ENCODE measurements at regions not wholly inside any gene's neighbourhood (a gene's known extent, or its start where the extent isn't known, plus 50 kb on each side); places are given as distances from the start of the nearest gene placed in this dataset.
"Not testable (repeated sequence)": the region's sequence is repeated elsewhere in the genome, so short reads cannot be mapped to it uniquely, and the experiment has no call there.

- no peak overlapping the region for H3K27ac Mint-ChIP-seq
- H3K9me3 Mint-ChIP-seq, result peaks cover 32% of the 10 kb centered on the region
- H3K27me3 Mint-ChIP-seq, result no peaks in the 10 kb centered on the region
- intact Hi-C loops (cut with micrococcal nuclease), result no loop called here
- H3K4me1 Mint-ChIP-seq (ENCODE audit: low read depth), result no peaks in the 10 kb centered on the region
- no peak overlapping the region for H3K4me3 Mint-ChIP-seq
- no peaks in the 10 kb centered on the region for H3K36me3 Mint-ChIP-seq (ENCODE audit: low read depth)
Measured at GRCh38 chr7:119640861-119641260, 632.1 kb upstream of the KCND2 start.

GRCh38 chr7:119643558-119643957 is 629.4 kb upstream of the KCND2 start:
- no peaks in the 10 kb centered on the region for H3K27me3 Mint-ChIP-seq
- H3K4me1 Mint-ChIP-seq (ENCODE audit: low read depth), result no peaks in the 10 kb centered on the region
- intact Hi-C loops (cut with micrococcal nuclease), result no loop called here
- no peak overlapping the region for H3K4me3 Mint-ChIP-seq
- H3K9me3 Mint-ChIP-seq, result peaks cover 34% of the 10 kb centered on the region
- no peak overlapping the region for H3K27ac Mint-ChIP-seq
- no peaks in the 10 kb centered on the region for H3K36me3 Mint-ChIP-seq (ENCODE audit: low read depth)

- no peak overlapping the region for H3K27ac Mint-ChIP-seq
- H3K36me3 Mint-ChIP-seq (ENCODE audit: low read depth), result no peaks in the 10 kb centered on the region
- H3K27me3 Mint-ChIP-seq, result no peaks in the 10 kb centered on the region
- intact Hi-C loops (cut with micrococcal nuclease), result no loop called here
- no peaks in the 10 kb centered on the region for H3K4me1 Mint-ChIP-seq (ENCODE audit: low read depth)
- peaks cover 28% of the 10 kb centered on the region for H3K9me3 Mint-ChIP-seq
- no peak overlapping the region for H3K4me3 Mint-ChIP-seq
Measured at GRCh38 chr7:119647286-119647685, 625.7 kb upstream of the KCND2 start.

- H3K27me3 Mint-ChIP-seq; H3K4me3 Mint-ChIP-seq; intact Hi-C loops (cut with micrococcal nuclease); H3K4me1 Mint-ChIP-seq (ENCODE audit: low read depth); H3K36me3 Mint-ChIP-seq (ENCODE audit: low read depth); H3K27ac Mint-ChIP-seq: not testable (repeated sequence)
- peaks cover 21% of the 10 kb centered on the region for H3K9me3 Mint-ChIP-seq
Measured at GRCh38 chr7:119648752-119649151, 624.2 kb upstream of the KCND2 start.

- Mint-ChIP-seq H3K27ac (no peak overlapping the region), H3K9me3 (peaks cover 13% of the 10 kb centered on the region), H3K4me1 (ENCODE audit: low read depth) (no peaks in the 10 kb centered on the region), H3K27me3 (no peaks in the 10 kb centered on the region), H3K4me3 (no peak overlapping the region), H3K36me3 (ENCODE audit: low read depth) (no peaks in the 10 kb centered on the region)
- intact Hi-C loops (cut with micrococcal nuclease), result no loop called here
Measured at GRCh38 chr7:119660080-119660479, 612.9 kb upstream of the KCND2 start.

GRCh38 chr7:119664601-119665000 is 608.4 kb upstream of the KCND2 start:
- H3K4me1 Mint-ChIP-seq (ENCODE audit: low read depth), result no peaks in the 10 kb centered on the region
- no peaks in the 10 kb centered on the region for H3K36me3 Mint-ChIP-seq (ENCODE audit: low read depth)
- H3K4me3 Mint-ChIP-seq, result no peak overlapping the region
- intact Hi-C loops (cut with micrococcal nuclease), result no loop called here
- H3K9me3 Mint-ChIP-seq, result peaks cover 13% of the 10 kb centered on the region
- no peaks in the 10 kb centered on the region for H3K27me3 Mint-ChIP-seq
- H3K27ac Mint-ChIP-seq, result no peak overlapping the region

GRCh38 chr7:119665796-119666195 is 607.2 kb upstream of the KCND2 start:
- no peaks in the 10 kb centered on the region for H3K4me1 Mint-ChIP-seq (ENCODE audit: low read depth)
- intact Hi-C loops (cut with micrococcal nuclease), result no loop called here
- H3K27me3 Mint-ChIP-seq, result no peaks in the 10 kb centered on the region
- H3K9me3 Mint-ChIP-seq, result peaks cover 13% of the 10 kb centered on the region
- no peaks in the 10 kb centered on the region for H3K36me3 Mint-ChIP-seq (ENCODE audit: low read depth)
- no peak overlapping the region for H3K4me3 Mint-ChIP-seq
- no peak overlapping the region for H3K27ac Mint-ChIP-seq

GRCh38 chr7:119681336-119681735 is 591.6 kb upstream of the KCND2 start:
- Mint-ChIP-seq H3K27me3 (no peaks in the 10 kb centered on the region), H3K4me1 (ENCODE audit: low read depth) (no peaks in the 10 kb centered on the region), H3K27ac (no peak overlapping the region), H3K4me3 (no peak overlapping the region), H3K9me3 (no peaks in the 10 kb centered on the region), H3K36me3 (ENCODE audit: low read depth) (no peaks in the 10 kb centered on the region)
- intact Hi-C loops (cut with micrococcal nuclease), result no loop called here

GRCh38 chr7:119684763-119685162 is 588.2 kb upstream of the KCND2 start:
- intact Hi-C loops (cut with micrococcal nuclease), result no loop called here
- Mint-ChIP-seq H3K9me3 (no peaks in the 10 kb centered on the region), H3K27me3 (no peaks in the 10 kb centered on the region), H3K4me1 (ENCODE audit: low read depth) (no peaks in the 10 kb centered on the region), H3K4me3 (no peak overlapping the region), H3K36me3 (ENCODE audit: low read depth) (no peaks in the 10 kb centered on the region), H3K27ac (no peak overlapping the region)

GRCh38 chr7:119685906-119686305 is 587.1 kb upstream of the KCND2 start:
- Mint-ChIP-seq H3K9me3 (no peaks in the 10 kb centered on the region), H3K4me1 (ENCODE audit: low read depth) (no peaks in the 10 kb centered on the region), H3K4me3 (no peak overlapping the region), H3K36me3 (ENCODE audit: low read depth) (no peaks in the 10 kb centered on the region), H3K27ac (no peak overlapping the region), H3K27me3 (no peaks in the 10 kb centered on the region)
- intact Hi-C loops (cut with micrococcal nuclease), result no loop called here

GRCh38 chr7:119688831-119689230 is 584.1 kb upstream of the KCND2 start:
- Mint-ChIP-seq H3K4me1 (ENCODE audit: low read depth) (no peaks in the 10 kb centered on the region), H3K36me3 (ENCODE audit: low read depth) (no peaks in the 10 kb centered on the region), H3K27ac (no peak overlapping the region), H3K27me3 (no peaks in the 10 kb centered on the region), H3K4me3 (no peak overlapping the region), H3K9me3 (no peaks in the 10 kb centered on the region)
- intact Hi-C loops (cut with micrococcal nuclease), result no loop called here

GRCh38 chr7:119692541-119692940 is 580.4 kb upstream of the KCND2 start:
- Mint-ChIP-seq H3K36me3 (ENCODE audit: low read depth) (no peaks in the 10 kb centered on the region), H3K4me3 (no peak overlapping the region), H3K4me1 (ENCODE audit: low read depth) (no peaks in the 10 kb centered on the region), H3K9me3 (peaks cover 17% of the 10 kb centered on the region), H3K27me3 (no peaks in the 10 kb centered on the region), H3K27ac (no peak overlapping the region)
- intact Hi-C loops (cut with micrococcal nuclease), result no loop called here

GRCh38 chr7:119694506-119694905 is 578.5 kb upstream of the KCND2 start:
- Mint-ChIP-seq H3K4me1 (ENCODE audit: low read depth) (no peaks in the 10 kb centered on the region), H3K4me3 (no peak overlapping the region), H3K36me3 (ENCODE audit: low read depth) (no peaks in the 10 kb centered on the region), H3K27ac (no peak overlapping the region), H3K27me3 (no peaks in the 10 kb centered on the region), H3K9me3 (peaks cover 25% of the 10 kb centered on the region)
- intact Hi-C loops (cut with micrococcal nuclease), result no loop called here

GRCh38 chr7:119696336-119696735 is 576.6 kb upstream of the KCND2 start:
- intact Hi-C loops (cut with micrococcal nuclease), result no loop called here
- no peak overlapping the region for H3K4me3 Mint-ChIP-seq
- H3K27me3 Mint-ChIP-seq, result no peaks in the 10 kb centered on the region
- no peaks in the 10 kb centered on the region for H3K36me3 Mint-ChIP-seq (ENCODE audit: low read depth)
- H3K4me1 Mint-ChIP-seq (ENCODE audit: low read depth), result no peaks in the 10 kb centered on the region
- H3K27ac Mint-ChIP-seq, result no peak overlapping the region
- H3K9me3 Mint-ChIP-seq, result peaks cover 25% of the 10 kb centered on the region

GRCh38 chr7:119703895-119704294 is 569.1 kb upstream of the KCND2 start:
- Mint-ChIP-seq H3K27ac (no peak overlapping the region), H3K4me1 (ENCODE audit: low read depth) (no peaks in the 10 kb centered on the region), H3K9me3 (no peaks in the 10 kb centered on the region), H3K27me3 (no peaks in the 10 kb centered on the region), H3K4me3 (no peak overlapping the region), H3K36me3 (ENCODE audit: low read depth) (no peaks in the 10 kb centered on the region)
- intact Hi-C loops (cut with micrococcal nuclease), result no loop called here

All from dendritic cell treated with granulocyte-macrophage colony-stimulating factor and Interleukin-4, amounts not matched to agents 40 ng/mL and 50 ng/mL, for 4 days (primary cell).